BLaER1 treated with 17β-estradiol and CSF1 and Interleukin-3, amounts not matched to agents 10 nM and 100 nM (cell line): ENCODE measurements at regions not wholly inside any gene's neighbourhood (a gene's known extent, or its start where the extent isn't known, plus 50 kb on each side); places are given as distances from the start of the nearest gene placed in this dataset.
"Not testable (repeated sequence)": the region's sequence is repeated elsewhere in the genome, so short reads cannot be mapped to it uniquely, and the experiment has no call there.

Experiments used
- H3K27ac ChIP-seq, 11 experiments: shearing (Covaris generic); formaldehyde crosslinking; 2 replicates each; pipeline ENCODE4 v1.8.1; 2022
- H3K27me3 ChIP-seq, 11 experiments: shearing (Covaris generic); formaldehyde crosslinking; 2 replicates each; pipeline ENCODE4 v1.8.1; 2022
- H3K36me3 ChIP-seq, 11 experiments: shearing (Covaris generic); formaldehyde crosslinking; 2 replicates each; pipeline ENCODE4 v1.8.1; 2022
- H3K4me1 ChIP-seq, 10 experiments: shearing (Covaris generic); formaldehyde crosslinking; 2 replicates each; pipeline ENCODE4 v1.8.1; 2022
- H3K4me2 ChIP-seq, 11 experiments: shearing (Covaris generic); formaldehyde crosslinking; 2 replicates each; pipeline ENCODE4 v1.8.1; 2022
- H3K4me3 ChIP-seq, 10 experiments: shearing (Covaris generic); formaldehyde crosslinking; 2 replicates each; pipeline ENCODE4 v1.8.1; 2022
- H3K9ac ChIP-seq, 11 experiments: shearing (Covaris generic); formaldehyde crosslinking; 2 replicates each; pipeline ENCODE4 v1.8.1; 2022
- H3K9me3 ChIP-seq, 11 experiments: shearing (Covaris generic); formaldehyde crosslinking; replicated peaks in 1 of 11; 2 replicates each; pipeline ENCODE4 v1.8.1; 2022
- H4K20me1 ChIP-seq, 11 experiments: shearing (Covaris generic); formaldehyde crosslinking; 2 replicates each; pipeline ENCODE4 v1.8.1; 2022
- Cebpa-rat ChIP-seq, 11 experiments: shearing (Covaris generic); IDR thresholded peaks; 2 replicates each; pipeline ENCODE4 v1.8.1; 2022

- no peak overlapping the region for H3K9ac ChIP-seq
- H3K4me1 ChIP-seq: peaks cover 7 to 19% (median 16%) of the 10 kb centered on the region in 10 experiments; a peak in 17 of 20 replicates
- H4K20me1 ChIP-seq: no peaks in the 10 kb centered on the region
- TF ChIP-seq Cebpa-rat (IDR thresholded peaks at IDR 0.05): no peak
- no peaks in the 10 kb centered on the region for H3K9me3 ChIP-seq
- no peak overlapping the region for H3K4me3 ChIP-seq
- H3K4me2 ChIP-seq: no peak overlapping the region
- peaks cover 0 to 2% (median 0%) of the 10 kb centered on the region in 11 experiments; a peak in 2 of 22 replicates for H3K27me3 ChIP-seq
- H3K36me3 ChIP-seq: no peaks in the 10 kb centered on the region
- H3K27ac ChIP-seq: no peak overlapping the region
Measured at GRCh38 chr5:36739751-36740221, 133.4 kb downstream of the SLC1A3 start.

- no peak overlapping the region for H3K27ac ChIP-seq
- H3K27me3 ChIP-seq: peaks cover 0 to 8% (median 5%) of the 10 kb centered on the region in 11 experiments; a peak in 15 of 22 replicates
- H3K4me2 ChIP-seq: no peak overlapping the region
- H3K9me3 ChIP-seq: no peaks in the 10 kb centered on the region
- H3K36me3 ChIP-seq: no peaks in the 10 kb centered on the region
- no peak for TF ChIP-seq Cebpa-rat (IDR thresholded peaks at IDR 0.05)
- H3K4me1 ChIP-seq: peaks cover 12 to 24% (median 19%) of the 10 kb centered on the region in 10 experiments; a peak in 18 of 20 replicates
- H3K4me3 ChIP-seq: no peak overlapping the region
- no peaks in the 10 kb centered on the region for H4K20me1 ChIP-seq
- no peak overlapping the region for H3K9ac ChIP-seq
Measured at GRCh38 chr5:36740259-36740898, 134.0 kb downstream of the SLC1A3 start.

GRCh38 chr5:36741128-36741527 lies 134.7 kb downstream of the SLC1A3 start:
- Histone ChIP-seq H3K36me3 (no peaks in the 10 kb centered on the region), H4K20me1 (no peaks in the 10 kb centered on the region), H3K4me3 (no peak overlapping the region), H3K4me2 (no peak overlapping the region), H3K4me1 (peaks cover 14 to 29% (median 25%) of the 10 kb centered on the region in 10 experiments; a peak in 18 of 20 replicates), H3K9ac (no peak overlapping the region), H3K27ac (no peak overlapping the region), H3K9me3 (no peaks in the 10 kb centered on the region), H3K27me3 (peaks cover 0 to 13% (median 8%) of the 10 kb centered on the region in 11 experiments; a peak in 15 of 22 replicates)
- no peak for TF ChIP-seq Cebpa-rat (IDR thresholded peaks at IDR 0.05)

DNA sequence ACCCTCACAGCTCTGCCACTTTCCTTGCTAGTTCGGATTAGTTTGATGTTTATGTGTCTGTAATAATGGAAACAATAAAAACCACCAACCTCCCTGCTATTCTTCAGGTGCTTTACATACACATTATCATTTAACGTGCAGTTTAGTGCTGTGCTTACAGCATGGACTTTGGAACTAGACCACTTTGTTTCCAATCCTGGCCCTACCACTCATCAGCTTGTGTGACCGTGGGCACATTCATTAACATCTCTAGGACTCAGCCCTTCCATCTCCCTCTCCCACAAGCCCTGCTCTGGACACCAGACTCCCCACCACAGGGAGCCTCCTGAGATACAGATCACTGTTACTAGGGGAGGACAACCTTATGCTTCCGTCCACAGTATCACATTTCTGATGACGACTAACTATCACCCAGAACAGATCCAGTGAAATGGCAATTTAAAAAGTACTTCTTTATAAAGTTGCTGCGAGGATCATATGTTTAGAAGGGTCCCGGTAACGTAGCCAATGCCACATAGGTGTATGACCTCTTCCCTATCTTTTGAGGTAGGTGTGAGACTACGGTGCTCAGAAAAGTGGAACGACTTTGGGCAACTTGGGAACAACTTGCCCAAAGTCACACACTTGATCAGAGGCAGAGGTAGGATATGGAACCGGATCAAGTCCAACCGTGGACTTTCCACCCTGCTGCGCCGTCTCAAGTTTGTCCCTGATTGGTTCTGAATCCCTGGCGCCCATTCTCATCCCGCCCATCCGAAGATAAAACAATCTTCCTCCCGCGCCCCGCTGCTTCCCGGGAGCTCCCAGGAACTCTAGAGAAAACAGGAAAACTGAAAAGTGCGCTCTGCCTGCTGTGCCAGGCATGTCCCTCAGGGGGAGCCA lies 132.4 kb upstream of the NIPBL start:
- no peaks in the 10 kb centered on the region for H3K36me3 ChIP-seq
- peak overlapping the region; percentile 49 to 76 (median 68) for H3K9ac ChIP-seq
- H3K9me3 ChIP-seq: no peaks in the 10 kb centered on the region
- no peaks in the 10 kb centered on the region for H4K20me1 ChIP-seq
- peaks cover 14 to 29% (median 24%) of the 10 kb centered on the region in 10 experiments; a peak in 18 of 20 replicates for H3K4me1 ChIP-seq
- peak overlapping the region; percentile 88 to 97 (median 94) for H3K4me2 ChIP-seq
- H3K27ac ChIP-seq: peak overlapping the region in 6 of 11 experiments; percentile 6 to 56 (median 12); a peak in 6 of 22 replicates
- peaks cover 0 to 15% (median 8%) of the 10 kb centered on the region in 11 experiments; a peak in 15 of 22 replicates for H3K27me3 ChIP-seq
- H3K4me3 ChIP-seq: peak overlapping the region; percentile 58 to 81 (median 67)
- TF ChIP-seq Cebpa-rat (IDR thresholded peaks at IDR 0.05): no peak

- no peaks in the 10 kb centered on the region for H3K36me3 ChIP-seq
Measured at GRCh38 chr5:36744773-36745589, 131.6 kb upstream of the NIPBL start.

GRCh38 chr5:36747794-36748193 lies 128.8 kb upstream of the NIPBL start:
- H3K4me1 ChIP-seq: peaks cover 14 to 29% (median 21%) of the 10 kb centered on the region in 10 experiments; a peak in 18 of 20 replicates
- H3K9me3 ChIP-seq, H3K9ac ChIP-seq, H3K36me3 ChIP-seq, H3K4me3 ChIP-seq, H3K27ac ChIP-seq, H4K20me1 ChIP-seq, H3K4me2 ChIP-seq: not testable (repeated sequence)
- H3K27me3 ChIP-seq: peaks cover 0 to 15% (median 8%) of the 10 kb centered on the region in 11 experiments; a peak in 15 of 22 replicates

More at GRCh38 chr5:36744773-36745589, 131.6 kb upstream of the NIPBL start:
- Histone ChIP-seq H3K4me2 (peak overlapping the region; percentile 88 to 97 (median 94)), H3K9ac (peak overlapping the region; percentile 49 to 76 (median 68)), H3K27me3 (peaks cover 0 to 15% (median 8%) of the 10 kb centered on the region in 11 experiments; a peak in 15 of 22 replicates), H3K9me3 (no peaks in the 10 kb centered on the region), H4K20me1 (no peaks in the 10 kb centered on the region), H3K27ac (peak overlapping the region in 8 of 11 experiments; percentile 1 to 56 (median 12); a peak in 8 of 22 replicates), H3K4me1 (peaks cover 14 to 29% (median 21%) of the 10 kb centered on the region in 10 experiments; a peak in 18 of 20 replicates), H3K4me3 (peak overlapping the region; percentile 58 to 81 (median 67))
- no peak for TF ChIP-seq Cebpa-rat (IDR thresholded peaks at IDR 0.05)

GRCh38 chr5:36751886-36752285 lies 124.7 kb upstream of the NIPBL start:
- Histone ChIP-seq H3K9me3 (no peaks in the 10 kb centered on the region), H4K20me1 (no peaks in the 10 kb centered on the region), H3K36me3 (no peaks in the 10 kb centered on the region), H3K27ac (no peak overlapping the region), H3K4me3 (no peak overlapping the region), H3K9ac (no peak overlapping the region), H3K4me2 (no peak overlapping the region), H3K4me1 (no peaks in the 10 kb centered on the region), H3K27me3 (no peaks in the 10 kb centered on the region)
- no peak for TF ChIP-seq Cebpa-rat (IDR thresholded peaks at IDR 0.05)

- Histone ChIP-seq H4K20me1 (no peaks in the 10 kb centered on the region), H3K9me3 (no peaks in the 10 kb centered on the region), H3K4me1 (no peaks in the 10 kb centered on the region), H3K36me3 (no peaks in the 10 kb centered on the region), H3K27ac (no peak overlapping the region), H3K4me3 (no peak overlapping the region), H3K27me3 (no peaks in the 10 kb centered on the region), H3K9ac (no peak overlapping the region), H3K4me2 (no peak overlapping the region)
- TF ChIP-seq Cebpa-rat (IDR thresholded peaks at IDR 0.05): no peak
Measured at GRCh38 chr5:36755342-36755741, 121.2 kb upstream of the NIPBL start.
